ENCODE measurements at regions not wholly inside any gene's neighbourhood (a gene's known extent, or its start where the extent isn't known, plus 50 kb on each side); places are given as distances from the start of the nearest gene placed in this dataset.
"Not testable (repeated sequence)": the region's sequence is repeated elsewhere in the genome, so short reads cannot be mapped to it uniquely, and the experiment has no call there.

- no peak overlapping the region for H3K4me3 Mint-ChIP-seq
- DNase-seq (no peak), ATAC-seq (no peak)
- H3K4me1 Mint-ChIP-seq: no peaks in the 10 kb centered on the region
- no peaks in the 10 kb centered on the region for H3K9me3 Mint-ChIP-seq
- H3K36me3 Mint-ChIP-seq (ENCODE audit: low read depth): no peaks in the 10 kb centered on the region
- no peak overlapping the region for H3K27ac Mint-ChIP-seq
- no peaks in the 10 kb centered on the region for H3K27me3 Mint-ChIP-seq
These were observed 82.3 kb downstream of the KATNIP start for GRCh38 chr16:27632216-27632615.

DNA sequence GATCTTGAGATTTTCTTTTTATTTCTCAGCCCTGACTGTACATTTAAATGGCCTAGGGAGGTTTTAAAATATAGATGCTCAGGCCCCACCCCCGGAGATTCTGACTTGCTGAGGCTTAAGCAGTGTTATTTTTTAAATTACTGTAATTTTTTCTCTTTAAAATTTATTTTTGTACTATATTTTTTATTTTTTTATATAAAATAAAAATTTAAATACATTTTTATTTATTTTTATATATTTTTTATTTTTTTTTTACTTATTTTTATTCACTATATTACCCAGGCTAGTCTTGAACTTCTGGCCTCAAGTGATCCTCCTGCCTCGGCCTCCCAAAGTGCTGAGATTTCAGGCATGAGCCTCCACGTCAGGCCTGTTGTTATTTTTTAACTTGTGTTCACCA is 83.3 kb downstream of the KATNIP start:
- Mint-ChIP-seq H3K4me3 (no peak overlapping the region), H3K36me3 (ENCODE audit: low read depth) (no peaks in the 10 kb centered on the region), H3K4me1 (no peaks in the 10 kb centered on the region), H3K9me3 (no peaks in the 10 kb centered on the region), H3K27me3 (no peaks in the 10 kb centered on the region), H3K27ac (no peak overlapping the region)
- DNase-seq: no peak
- ATAC-seq: no peak

DNA sequence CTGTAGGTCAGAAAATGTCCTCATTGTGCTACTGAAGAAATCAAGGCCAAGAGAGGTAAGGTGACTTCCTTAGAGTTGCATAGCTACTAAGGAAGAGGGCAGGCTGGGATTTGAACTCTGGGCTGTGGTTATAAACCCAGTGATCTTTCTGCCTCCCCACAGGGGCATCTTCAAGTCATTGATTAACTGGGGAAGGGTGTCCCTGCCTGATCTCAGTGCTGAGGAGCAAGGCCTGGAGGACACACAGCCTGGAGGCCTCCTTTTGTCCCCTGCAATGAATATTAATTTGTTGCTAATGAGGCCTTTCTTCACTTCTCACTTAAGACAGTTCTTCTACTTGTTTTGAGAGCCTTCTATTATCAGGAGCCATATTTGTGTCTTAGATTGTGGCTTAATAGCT is 83.8 kb downstream of the KATNIP start:
- Mint-ChIP-seq H3K9me3 (no peaks in the 10 kb centered on the region), H3K27ac (no peak overlapping the region), H3K4me1 (no peaks in the 10 kb centered on the region), H3K4me3 (no peak overlapping the region), H3K36me3 (ENCODE audit: low read depth) (no peaks in the 10 kb centered on the region), H3K27me3 (no peaks in the 10 kb centered on the region)
- DNase-seq (no peak), ATAC-seq (no peak)

DNA sequence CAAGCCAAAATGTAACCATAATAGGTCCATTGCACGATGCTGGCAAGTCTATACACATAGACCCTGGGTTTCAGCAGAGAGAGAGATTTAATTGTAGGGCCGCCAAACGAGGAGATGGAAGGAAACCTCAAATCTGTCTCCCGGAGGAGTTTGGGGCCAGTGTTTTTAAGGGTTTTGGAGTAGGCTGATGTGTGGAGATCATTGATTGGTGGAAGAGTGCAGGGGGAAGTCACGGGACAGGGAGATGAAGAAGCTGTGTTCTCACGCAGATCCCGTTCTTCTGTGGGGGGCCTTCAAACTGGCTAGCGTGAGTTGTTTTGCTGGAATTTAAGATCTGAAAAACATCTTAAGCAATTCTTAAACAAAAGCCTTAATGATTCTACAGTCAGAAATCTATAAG is 84.8 kb downstream of the KATNIP start:
- DNase-seq (no peak), ATAC-seq (no peak)
- H3K27me3 Mint-ChIP-seq: no peaks in the 10 kb centered on the region
- no peaks in the 10 kb centered on the region for H3K9me3 Mint-ChIP-seq
- H3K4me1 Mint-ChIP-seq: no peaks in the 10 kb centered on the region
- H3K36me3 Mint-ChIP-seq (ENCODE audit: low read depth): no peaks in the 10 kb centered on the region
- H3K4me3 Mint-ChIP-seq: no peak overlapping the region
- H3K27ac Mint-ChIP-seq: no peak overlapping the region

- Mint-ChIP-seq H3K4me3 (no peak overlapping the region), H3K27ac (no peak overlapping the region), H3K9me3 (no peaks in the 10 kb centered on the region), H3K27me3 (no peaks in the 10 kb centered on the region), H3K4me1 (no peaks in the 10 kb centered on the region), H3K36me3 (ENCODE audit: low read depth) (no peaks in the 10 kb centered on the region)
- no peak for ATAC-seq
- no peak for DNase-seq
These were observed 86.7 kb downstream of the KATNIP start for GRCh38 chr16:27636453-27637240.

- Mint-ChIP-seq H3K27me3 (no peaks in the 10 kb centered on the region), H3K4me1 (no peaks in the 10 kb centered on the region), H3K9me3 (no peaks in the 10 kb centered on the region), H3K36me3 (ENCODE audit: low read depth) (no peaks in the 10 kb centered on the region), H3K4me3 (no peak overlapping the region), H3K27ac (no peak overlapping the region)
- no peak for DNase-seq
- ATAC-seq: no peak
These were observed 89.1 kb downstream of the KATNIP start for GRCh38 chr16:27638833-27639560.

DNA sequence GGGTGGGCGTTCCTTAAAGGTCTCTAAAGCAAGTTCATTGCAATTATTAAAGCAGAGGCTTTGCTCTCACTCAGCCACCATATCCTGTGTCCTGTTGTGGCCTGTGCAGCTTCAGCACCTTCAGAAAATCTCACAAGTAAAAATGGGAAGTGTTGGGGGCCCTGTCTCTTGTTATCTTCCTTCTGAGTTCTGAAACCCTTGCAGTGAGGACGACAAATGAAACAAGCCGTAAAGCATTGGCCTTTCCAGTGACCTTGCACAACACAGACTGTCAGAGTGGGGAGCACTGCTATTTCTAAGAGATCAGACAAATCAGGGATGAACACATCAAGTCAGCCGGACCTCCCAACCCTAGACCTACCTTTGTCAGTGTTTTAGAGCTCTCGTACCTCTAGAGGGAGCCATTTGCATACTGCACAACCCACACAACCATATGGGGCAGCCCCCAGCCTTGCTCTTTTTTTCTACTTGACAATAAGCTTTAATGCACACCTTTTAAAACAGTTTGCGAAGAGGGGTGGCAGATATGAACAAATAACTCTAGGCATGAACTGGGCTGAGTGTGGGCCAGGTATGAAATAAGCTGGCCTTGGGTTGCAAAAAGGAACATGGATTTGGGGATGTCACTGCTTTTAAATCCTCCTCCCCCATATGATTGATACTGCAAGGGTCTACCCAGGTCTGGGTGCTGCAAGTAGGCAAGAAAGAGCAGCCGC is 89.8 kb downstream of the KATNIP start:
- H3K27ac Mint-ChIP-seq: no peak overlapping the region
- H3K4me1 Mint-ChIP-seq: no peaks in the 10 kb centered on the region
- peak; percentile 14 for DNase-seq
- no peaks in the 10 kb centered on the region for H3K27me3 Mint-ChIP-seq
- no peaks in the 10 kb centered on the region for H3K36me3 Mint-ChIP-seq (ENCODE audit: low read depth)
- H3K9me3 Mint-ChIP-seq: no peaks in the 10 kb centered on the region
- no peak overlapping the region for H3K4me3 Mint-ChIP-seq
- peak; percentile 78 for ATAC-seq

GRCh38 chr16:27640277-27640600 is 90.3 kb downstream of the KATNIP start:
- Mint-ChIP-seq H3K27ac (no peak overlapping the region), H3K4me1 (no peaks in the 10 kb centered on the region), H3K27me3 (no peaks in the 10 kb centered on the region), H3K4me3 (no peak overlapping the region), H3K9me3 (no peaks in the 10 kb centered on the region), H3K36me3 (ENCODE audit: low read depth) (no peaks in the 10 kb centered on the region)
- ATAC-seq (peak; percentile 42), DNase-seq (no peak)

GRCh38 chr16:27641260-27641659 is 91.3 kb downstream of the KATNIP start:
- DNase-seq (no peak), ATAC-seq (no peak)
- Mint-ChIP-seq H3K27me3 (no peaks in the 10 kb centered on the region), H3K27ac (no peak overlapping the region), H3K36me3 (ENCODE audit: low read depth) (no peaks in the 10 kb centered on the region), H3K4me3 (no peak overlapping the region), H3K4me1 (no peaks in the 10 kb centered on the region), H3K9me3 (no peaks in the 10 kb centered on the region)

DNA sequence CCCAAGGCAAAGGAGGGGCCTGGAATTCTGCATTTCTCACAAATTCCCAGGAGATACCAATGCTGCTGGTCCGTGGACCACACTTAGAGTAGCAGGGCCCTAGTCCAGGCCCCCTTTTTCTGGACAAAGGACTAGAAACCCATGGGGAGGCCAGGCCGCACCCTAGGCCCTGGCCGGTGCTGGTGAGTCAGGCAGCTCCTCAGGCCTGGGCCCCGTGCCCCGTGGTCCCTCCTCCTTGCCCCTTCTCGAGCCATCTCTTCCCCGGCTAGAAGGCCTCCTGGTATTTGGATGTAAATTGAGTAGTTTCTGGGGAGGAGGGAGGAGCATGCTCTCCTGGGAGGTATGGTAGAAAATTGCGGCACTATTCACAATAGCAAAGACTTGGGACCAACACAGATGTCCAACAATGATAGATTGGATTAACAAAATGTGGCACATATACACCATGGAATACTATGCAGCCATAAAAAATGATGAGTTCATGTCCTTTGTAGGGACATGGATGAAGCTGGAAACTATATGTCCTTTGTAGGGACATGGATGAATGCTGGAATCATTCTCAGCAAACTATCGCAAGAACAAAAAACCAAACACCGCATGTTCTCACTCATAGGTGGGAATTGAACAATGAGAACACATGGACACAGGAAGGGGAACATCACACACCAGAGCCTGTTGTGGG is 91.9 kb downstream of the KATNIP start:
- H3K27ac Mint-ChIP-seq; H3K27me3 Mint-ChIP-seq; H3K4me1 Mint-ChIP-seq; ATAC-seq; DNase-seq; H3K4me3 Mint-ChIP-seq; H3K9me3 Mint-ChIP-seq; H3K36me3 Mint-ChIP-seq (ENCODE audit: low read depth): not testable (repeated sequence)

DNA sequence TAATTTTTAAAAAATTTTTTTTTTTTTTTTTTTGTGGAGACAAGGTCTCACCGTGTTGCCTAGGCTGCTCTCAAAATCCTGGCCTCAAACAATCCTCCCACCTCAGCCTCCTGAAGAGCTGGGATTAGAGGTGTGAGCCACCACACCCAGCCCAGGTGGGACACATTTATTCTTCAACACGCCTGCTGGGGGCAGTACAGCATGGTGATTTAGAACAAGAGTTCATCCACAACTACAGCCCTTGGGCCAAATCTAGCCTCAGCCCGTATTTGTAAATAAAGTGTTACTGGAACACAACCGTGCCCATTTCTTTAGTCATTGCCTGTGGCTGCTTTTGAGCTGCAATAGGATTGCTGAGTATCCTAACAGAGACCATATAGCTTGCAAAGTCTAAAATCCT is 92.8 kb downstream of the KATNIP start:
- Mint-ChIP-seq H3K4me1 (peaks cover 3% of the 10 kb centered on the region), H3K27ac (no peak overlapping the region), H3K27me3 (no peaks in the 10 kb centered on the region), H3K4me3 (no peak overlapping the region), H3K9me3 (no peaks in the 10 kb centered on the region), H3K36me3 (ENCODE audit: low read depth) (no peaks in the 10 kb centered on the region)
- no peak for ATAC-seq
- no peak for DNase-seq

GRCh38 chr16:27644165-27644564 is 94.2 kb downstream of the KATNIP start:
- no peaks in the 10 kb centered on the region for H3K36me3 Mint-ChIP-seq (ENCODE audit: low read depth)
- H3K9me3 Mint-ChIP-seq: no peaks in the 10 kb centered on the region
- no peak for DNase-seq
- no peak for ATAC-seq
- no peak overlapping the region for H3K4me3 Mint-ChIP-seq
- peaks cover 3% of the 10 kb centered on the region for H3K4me1 Mint-ChIP-seq
- no peak overlapping the region for H3K27ac Mint-ChIP-seq
- H3K27me3 Mint-ChIP-seq: no peaks in the 10 kb centered on the region

DNA sequence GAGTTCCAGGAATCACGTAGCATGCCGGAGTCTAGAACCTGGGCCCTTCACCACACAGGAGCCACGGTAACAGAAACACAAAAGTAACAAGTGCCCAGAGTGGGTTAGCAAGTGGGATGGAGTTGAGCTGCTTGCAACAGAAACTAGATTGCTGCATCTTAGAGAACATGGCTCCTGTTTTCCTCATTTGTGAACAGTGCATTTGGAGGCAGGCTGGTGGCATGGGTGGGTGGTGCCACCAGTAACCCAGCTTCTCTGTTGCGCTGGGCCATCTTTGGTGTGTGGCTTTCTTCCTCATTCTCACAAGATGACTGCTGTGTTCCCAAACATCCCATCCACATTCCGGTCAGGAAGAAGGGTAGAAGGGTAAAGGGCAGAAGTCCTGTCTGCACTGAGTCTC is 95.5 kb downstream of the KATNIP start:
- Mint-ChIP-seq H3K36me3 (ENCODE audit: low read depth) (no peaks in the 10 kb centered on the region), H3K4me3 (no peak overlapping the region), H3K4me1 (peaks cover 3% of the 10 kb centered on the region), H3K9me3 (no peaks in the 10 kb centered on the region), H3K27me3 (no peaks in the 10 kb centered on the region), H3K27ac (no peak overlapping the region)
- DNase-seq (no peak), ATAC-seq (no peak)

DNA sequence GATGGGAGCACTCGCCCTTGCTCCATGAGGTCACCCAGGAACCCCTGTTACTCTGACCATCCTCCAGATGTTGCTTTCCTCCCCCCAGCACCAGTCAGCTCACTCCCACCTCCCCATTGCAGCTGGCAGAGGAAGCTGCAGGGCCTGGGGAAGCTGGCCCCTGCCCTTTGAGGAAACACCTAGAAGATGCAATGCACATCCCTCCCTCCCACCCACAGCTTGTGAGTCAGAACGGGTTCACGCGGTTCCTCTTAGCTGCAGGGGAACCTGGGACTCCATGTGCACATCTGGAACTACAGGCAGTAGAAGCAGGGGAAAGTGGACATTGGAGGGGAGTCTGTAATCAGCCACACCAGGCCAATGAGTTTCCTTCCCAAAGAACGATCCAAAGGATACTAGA is 96.9 kb downstream of the KATNIP start:
- DNase-seq: no peak
- Mint-ChIP-seq H3K9me3 (no peaks in the 10 kb centered on the region), H3K36me3 (ENCODE audit: low read depth) (no peaks in the 10 kb centered on the region), H3K27ac (no peak overlapping the region), H3K4me1 (peaks cover 3% of the 10 kb centered on the region), H3K27me3 (no peaks in the 10 kb centered on the region), H3K4me3 (no peak overlapping the region)
- peak; percentile 52 for ATAC-seq

DNA sequence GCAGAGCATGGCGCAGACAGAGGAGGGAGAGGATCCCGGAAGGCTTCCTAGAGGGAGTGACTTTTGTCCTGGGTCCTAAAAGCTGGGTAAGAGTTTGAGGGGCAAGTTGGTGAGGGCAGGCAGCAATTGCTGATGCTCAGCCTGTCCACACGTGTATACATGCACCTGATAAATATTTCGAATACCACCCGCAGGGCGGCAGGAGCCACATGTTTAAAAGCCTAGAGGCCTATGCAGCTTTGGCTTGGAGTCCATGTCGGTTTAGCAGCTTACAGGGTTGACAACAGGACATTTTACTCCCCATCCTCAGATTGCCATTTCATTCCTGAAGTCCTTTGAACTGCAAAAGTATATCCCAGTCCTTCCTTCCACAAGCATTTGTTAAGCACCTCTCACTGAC is 99.1 kb downstream of the KATNIP start:
- ATAC-seq (no peak), DNase-seq (no peak)
- Mint-ChIP-seq H3K4me3 (no peak overlapping the region), H3K27me3 (no peaks in the 10 kb centered on the region), H3K4me1 (peaks cover 3% of the 10 kb centered on the region), H3K27ac (no peak overlapping the region), H3K9me3 (no peaks in the 10 kb centered on the region), H3K36me3 (ENCODE audit: low read depth) (no peaks in the 10 kb centered on the region)

All from activated naive CD8-positive, alpha-beta T cell treated with anti-CD3 and anti-CD28 coated beads, Interleukin-2, amount 50 U/mL, for 24 hours (primary cell).